Prostate gland (tissue), 2 donors: ENCODE measurements at regions not wholly inside any gene's neighbourhood (a gene's known extent, or its start where the extent isn't known, plus 50 kb on each side); places are given as distances from the start of the nearest gene placed in this dataset.
"Not testable (repeated sequence)": the region's sequence is repeated elsewhere in the genome, so short reads cannot be mapped to it uniquely, and the experiment has no call there.

Experiments used
- DNase-seq: peaks from one replicate; pipeline ENCODE4 v3.0.0-alpha.2; 2019; ENCODE audit warnings: low spot score
- H3K27ac ChIP-seq, 2 donors: fragments of 200-600 bp; sonication (generic); 2 replicates each; pipeline ENCODE4 v1.5.1; 2017 to 2019
- H3K27me3 ChIP-seq: fragments of 200-600 bp; sonication (generic); replicated peaks from 2 replicates; pipeline ENCODE4 v1.5.1; 2019; ENCODE audit not compliant: insufficient read depth
- H3K36me3 ChIP-seq, 2 donors: fragments of 200-600 bp; sonication (generic); 1 replicate in 1 of 2; 2 replicates in 1 of 2; pipeline versions ENCODE4 v1.5.1 to v1.8.1; 2017 to 2019
- H3K4me1 ChIP-seq: fragments of 200-600 bp; sonication (generic); replicated peaks from 2 replicates; pipeline ENCODE4 v1.5.1; 2019
- H3K4me3 ChIP-seq, 2 donors: fragments of 200-600 bp; sonication (generic); 2 replicates each; pipeline ENCODE4 v1.5.1; 2017 to 2019
- H3K9me3 ChIP-seq: fragments of 200-600 bp; sonication (generic); 2 replicates; pipeline ENCODE4 v1.5.1; 2017
- CTCF ChIP-seq, 4 experiments: fragments of 200-600 bp in 2 of 4; fragments of 450-650 bp in 2 of 4; sonication (generic) in 2 of 4; IDR thresholded peaks; 1 replicate in 3 of 4; 2 replicates in 1 of 4; pipeline ENCODE4 v1.5.1; 2016 to 2019; ENCODE audit warnings: antibody characterized with exemption in 4 of 4, mild to moderate bottlenecking in 2 of 4, moderate library complexity in 2 of 4
- POLR2A ChIP-seq: fragments of 450-650 bp; IDR thresholded peaks from one replicate; pipeline ENCODE4 v1.6.1; 2016; ENCODE audit warnings: antibody characterized with exemption, mild to moderate bottlenecking
- POLR2AphosphoS5 ChIP-seq: sonication (generic); formaldehyde crosslinking; IDR thresholded peaks from one replicate; pipeline ENCODE4 v1.6.1; 2017; ENCODE audit warnings: antibody characterized with exemption
- WGBS: methylation state at CpG from one replicate; pipeline ENCODE4 v1.1.5; 2018; 5-methylcytosine and 5-hydroxymethylcytosine counted together
- intact Hi-C: fragments of 100-400 bp; cut with DNase I; formaldehyde crosslinking; loops from one replicate; pipeline ENCODE4 v1.14.2; 2022

GRCh38 chr3:78256123-78256522, 1216.2 kb downstream of the ROBO2 start:
- 55% methylated on average over 1 of the region's 1 CpG for WGBS
- TF ChIP-seq CTCF (IDR thresholded peaks at IDR 0.05) (no peak), POLR2AphosphoS5 (no peak), POLR2A (no peak)
- H3K9me3 ChIP-seq, result no peaks in the 10 kb centered on the region
- no peaks in the 10 kb centered on the region for H3K27me3 ChIP-seq
- no peaks in the 10 kb centered on the region for H3K36me3 ChIP-seq
- no peak overlapping the region for H3K27ac ChIP-seq
- no peak for DNase-seq
- H3K4me1 ChIP-seq, result no peaks in the 10 kb centered on the region
- H3K4me3 ChIP-seq, result no peak overlapping the region
- intact Hi-C loops, result no loop called here

- intact Hi-C loops, result no loop called here
- H3K9me3 ChIP-seq, result no peaks in the 10 kb centered on the region
- H3K27ac ChIP-seq, result no peak overlapping the region
- no peak for DNase-seq
- no peak overlapping the region for H3K4me3 ChIP-seq
- H3K36me3 ChIP-seq, result no peaks in the 10 kb centered on the region
- no peaks in the 10 kb centered on the region for H3K4me1 ChIP-seq
- no peaks in the 10 kb centered on the region for H3K27me3 ChIP-seq
- TF ChIP-seq POLR2A (no peak), CTCF (IDR thresholded peaks at IDR 0.05) (no peak)
- 92% methylated on average over 3 of the region's 3 CpGs for WGBS
Measured at GRCh38 chr3:78257951-78258530, 1218.1 kb downstream of the ROBO2 start.

DNA sequence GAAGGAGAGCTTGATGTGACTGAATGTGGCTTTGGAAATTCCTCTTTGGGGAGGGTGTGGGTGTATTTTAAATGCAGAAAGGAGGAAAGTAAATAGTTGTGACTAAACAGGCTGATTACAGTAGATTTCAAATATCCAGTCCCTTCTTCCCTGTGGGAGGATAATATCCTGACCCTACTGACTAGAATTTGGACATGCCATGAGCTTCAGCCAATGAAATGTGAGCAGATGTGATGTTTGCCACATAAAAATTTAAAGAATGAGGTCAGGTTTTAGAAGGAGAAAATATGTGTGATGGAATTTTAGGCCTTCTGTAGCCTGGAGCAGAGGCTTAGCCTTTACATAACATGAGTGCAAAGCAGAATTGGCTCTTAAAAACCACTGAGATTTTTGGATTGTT, 1218.9 kb downstream of the ROBO2 start:
- H3K36me3 ChIP-seq, result no peaks in the 10 kb centered on the region
- no peak for DNase-seq
- no peak overlapping the region for H3K4me3 ChIP-seq
- TF ChIP-seq POLR2AphosphoS5 (no peak), POLR2A (no peak)
- H3K4me1 ChIP-seq, result no peaks in the 10 kb centered on the region
- intact Hi-C loops, result no loop called here
- H3K27me3 ChIP-seq, result no peaks in the 10 kb centered on the region
- H3K27ac ChIP-seq, result no peak overlapping the region
- no peaks in the 10 kb centered on the region for H3K9me3 ChIP-seq

DNA sequence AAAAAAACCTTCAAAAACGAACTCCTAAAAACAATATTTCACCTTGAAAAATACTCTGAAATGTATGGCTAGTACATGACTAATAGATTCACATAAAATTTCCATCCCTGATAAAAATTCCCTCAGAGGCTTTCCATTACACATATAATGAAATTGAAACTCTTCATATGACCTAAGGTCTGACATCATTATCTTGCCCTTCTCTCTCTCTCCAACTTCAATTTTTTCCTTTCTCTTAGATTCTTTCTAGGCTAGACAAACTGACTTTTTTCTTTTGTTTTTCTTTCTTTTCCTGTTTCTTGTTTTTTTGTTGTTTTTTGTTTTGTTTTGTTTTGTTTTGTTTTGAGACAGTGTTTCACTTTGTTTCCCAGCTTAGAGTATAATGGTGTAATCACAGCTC, 1220.5 kb downstream of the ROBO2 start:
- 83% methylated on average over 1 of the region's 1 CpG for WGBS
- no peak for DNase-seq

GRCh38 chr3:78266550-78266949, 1226.7 kb downstream of the ROBO2 start:
- intact Hi-C loops, H3K4me1 ChIP-seq, DNase-seq, H3K36me3 ChIP-seq, H3K27me3 ChIP-seq, H3K27ac ChIP-seq, H3K4me3 ChIP-seq, H3K9me3 ChIP-seq: not testable (repeated sequence)
- 80% methylated on average over 3 of the region's 3 CpGs for WGBS

More for the DNA sequence above, 1220.5 kb downstream of the ROBO2 start:
- intact Hi-C loops, result no loop called here
- H3K36me3 ChIP-seq, result no peaks in the 10 kb centered on the region
- H3K9me3 ChIP-seq, result no peaks in the 10 kb centered on the region
- no peak overlapping the region for H3K4me3 ChIP-seq
- no peaks in the 10 kb centered on the region for H3K4me1 ChIP-seq
- H3K27ac ChIP-seq, result no peak overlapping the region
- TF ChIP-seq POLR2A, result no peak
- no peak for TF ChIP-seq CTCF (IDR thresholded peaks at IDR 0.05)
- H3K27me3 ChIP-seq, result no peaks in the 10 kb centered on the region

DNA sequence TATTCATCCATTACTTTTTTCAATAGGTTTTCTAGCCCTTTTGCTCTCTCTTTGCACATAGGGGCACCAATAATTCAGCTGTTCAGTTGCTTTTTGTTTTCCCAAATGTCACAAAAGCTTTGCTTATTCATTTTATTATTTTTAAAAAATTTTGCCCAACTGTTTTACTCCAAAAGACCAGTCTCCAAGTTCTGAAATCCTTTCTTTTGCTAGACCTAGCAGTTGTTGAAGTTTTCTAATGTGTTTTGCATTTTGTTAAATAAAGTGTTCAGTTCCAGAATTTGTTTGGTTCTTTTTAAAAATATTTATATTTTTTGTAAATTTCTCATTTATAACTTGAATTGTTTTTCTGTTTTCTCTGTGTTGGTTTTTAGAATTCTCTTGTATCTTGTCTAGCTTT, 1227.3 kb downstream of the ROBO2 start:
- Histone ChIP-seq H3K36me3 (no peaks in the 10 kb centered on the region), H3K27me3 (no peaks in the 10 kb centered on the region), H3K27ac (no peak overlapping the region), H3K4me3 (no peak overlapping the region), H3K4me1 (no peaks in the 10 kb centered on the region), H3K9me3 (no peaks in the 10 kb centered on the region)
- intact Hi-C loops, result no loop called here
- DNase-seq, result no peak
- no peak for TF ChIP-seq POLR2A
- TF ChIP-seq CTCF (IDR thresholded peaks at IDR 0.05), result no peak
- no peak for TF ChIP-seq POLR2AphosphoS5
